ENCODE measurements at regions not wholly inside any gene's neighbourhood (a gene's known extent, or its start where the extent isn't known, plus 50 kb on each side); places are given as distances from the start of the nearest gene placed in this dataset.

DNA sequence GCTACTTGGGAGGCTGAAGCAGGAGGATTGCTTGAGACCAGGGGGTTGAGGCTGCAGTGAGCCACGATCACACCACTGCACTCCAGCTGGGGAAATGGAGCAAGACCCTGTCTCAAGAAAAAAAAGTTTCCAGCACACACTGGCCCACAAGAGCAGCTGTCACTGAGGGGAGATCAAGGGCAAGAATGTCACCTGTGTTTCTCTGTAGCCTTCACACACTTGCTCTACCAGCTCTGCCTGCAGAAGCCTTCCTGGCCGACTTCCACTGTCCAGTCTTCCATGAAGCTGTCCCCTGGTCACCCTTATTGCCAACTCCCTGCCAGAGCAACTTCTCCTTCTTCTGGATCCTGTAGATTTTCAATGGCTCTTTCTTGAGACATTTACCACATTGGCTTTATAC is 158.0 kb downstream of the KCTD15 start:
- TF ChIP-seq, protein P1, sequence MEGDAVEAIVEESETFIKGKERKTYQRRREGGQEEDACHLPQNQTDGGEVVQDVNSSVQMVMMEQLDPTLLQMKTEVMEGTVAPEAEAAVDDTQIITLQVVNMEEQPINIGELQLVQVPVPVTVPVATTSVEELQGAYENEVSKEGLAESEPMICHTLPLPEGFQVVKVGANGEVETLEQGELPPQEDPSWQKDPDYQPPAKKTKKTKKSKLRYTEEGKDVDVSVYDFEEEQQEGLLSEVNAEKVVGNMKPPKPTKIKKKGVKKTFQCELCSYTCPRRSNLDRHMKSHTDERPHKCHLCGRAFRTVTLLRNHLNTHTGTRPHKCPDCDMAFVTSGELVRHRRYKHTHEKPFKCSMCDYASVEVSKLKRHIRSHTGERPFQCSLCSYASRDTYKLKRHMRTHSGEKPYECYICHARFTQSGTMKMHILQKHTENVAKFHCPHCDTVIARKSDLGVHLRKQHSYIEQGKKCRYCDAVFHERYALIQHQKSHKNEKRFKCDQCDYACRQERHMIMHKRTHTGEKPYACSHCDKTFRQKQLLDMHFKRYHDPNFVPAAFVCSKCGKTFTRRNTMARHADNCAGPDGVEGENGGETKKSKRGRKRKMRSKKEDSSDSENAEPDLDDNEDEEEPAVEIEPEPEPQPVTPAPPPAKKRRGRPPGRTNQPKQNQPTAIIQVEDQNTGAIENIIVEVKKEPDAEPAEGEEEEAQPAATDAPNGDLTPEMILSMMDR (conservative IDR thresholded peaks at IDR 0.05): no peak
- TF ChIP-seq ZFX (IDR thresholded peaks at IDR 0.05): no peak
